WTC11 (cell line): ENCODE measurements at regions not wholly inside any gene's neighbourhood (a gene's known extent, or its start where the extent isn't known, plus 50 kb on each side); places are given as distances from the start of the nearest gene placed in this dataset.
"Not testable (repeated sequence)": the region's sequence is repeated elsewhere in the genome, so short reads cannot be mapped to it uniquely, and the experiment has no call there.

Experiments
- ATAC-seq: fragments of 200-7000 bp; cut with Tn5 transposase; 2 replicates; pipeline ENCODE4 v1.10.0; 2021; ENCODE audit warnings: mild to moderate bottlenecking, moderate library complexity
- CTCF ChIA-PET: fragments of 300-600 bp; sonication (Branson Sonifier 250); formaldehyde crosslinking; loops from one replicate; lab custom pipeline; 2021; ENCODE audit warnings: antibody characterized with exemption; lab: Charles Lee
- POLR2A ChIA-PET: fragments of 350-600 bp; sonication (Branson Sonifier 250); formaldehyde crosslinking; loops from one replicate; lab custom pipeline; 2021; ENCODE audit warnings: antibody characterized with exemption; lab: Charles Lee
- DNase-seq: peaks from one replicate; pipeline ENCODE4 v3.0.0; 2021; ENCODE audit warnings: low spot score
- H3K27ac Mint-ChIP-seq: 2 replicates; pipeline ENCODE4 v1.8.0; 2021; ENCODE audit warnings: mixed read lengths
- H3K27me3 Mint-ChIP-seq: 2 replicates; pipeline ENCODE4 v1.8.0; 2021; ENCODE audit warnings: low read depth, mild to moderate bottlenecking, moderate library complexity, mixed read lengths
- H3K36me3 Mint-ChIP-seq: 2 replicates; pipeline ENCODE4 v1.8.0; 2021; ENCODE audit warnings: mixed read lengths
- H3K4me1 Mint-ChIP-seq: 2 replicates; pipeline ENCODE4 v1.8.0; 2022; ENCODE audit warnings: mixed read lengths
- H3K4me3 Mint-ChIP-seq: 2 replicates; pipeline ENCODE4 v1.8.0; 2021; ENCODE audit warnings: mild to moderate bottlenecking, moderate library complexity, mixed read lengths
- H3K9me3 Mint-ChIP-seq: 2 replicates; pipeline ENCODE4 v1.8.0; 2021; ENCODE audit warnings: mixed read lengths
- CBFB ChIP-seq: sonication (generic); formaldehyde crosslinking; IDR thresholded peaks from 2 replicates; pipeline ENCODE4 v1.8.1; 2022; ENCODE audit warnings: mild to moderate bottlenecking, low read depth, missing genetic modification reagents
- ETV6 ChIP-seq: sonication (generic); formaldehyde crosslinking; IDR thresholded peaks from 2 replicates; pipeline ENCODE4 v1.8.1; 2022; ENCODE audit warnings: mild to moderate bottlenecking, missing genetic modification reagents
- FOXK1 ChIP-seq: sonication (generic); formaldehyde crosslinking; IDR thresholded peaks from 2 replicates; pipeline ENCODE4 v1.8.0; 2022; ENCODE audit warnings: mild to moderate bottlenecking, moderate library complexity, missing genetic modification reagents
- KAT7 ChIP-seq: sonication (generic); formaldehyde crosslinking; IDR thresholded peaks from 2 replicates; pipeline ENCODE4 v1.8.1; 2023; ENCODE audit warnings: missing genetic modification reagents, mild to moderate bottlenecking, borderline replicate concordance
- MAX ChIP-seq: sonication (generic); formaldehyde crosslinking; IDR thresholded peaks from 2 replicates; pipeline ENCODE4 v1.8.0; 2022; ENCODE audit warnings: mild to moderate bottlenecking, missing genetic modification reagents
- MLX ChIP-seq: sonication (generic); formaldehyde crosslinking; IDR thresholded peaks from 2 replicates; pipeline ENCODE4 v1.8.1; 2023; ENCODE audit warnings: mild to moderate bottlenecking, missing genetic modification reagents, moderate library complexity
- MYBL2 ChIP-seq: sonication (generic); formaldehyde crosslinking; IDR thresholded peaks from 2 replicates; pipeline ENCODE4 v1.8.1; 2023; ENCODE audit warnings: mild to moderate bottlenecking, moderate library complexity, missing genetic modification reagents
- NR3C1 ChIP-seq: sonication (generic); formaldehyde crosslinking; conservative IDR thresholded peaks from 2 replicates; pipeline ENCODE4 v1.8.1; 2023; ENCODE audit warnings: low read depth, mild to moderate bottlenecking, missing genetic modification reagents
- ZNF281 ChIP-seq: sonication (generic); formaldehyde crosslinking; IDR thresholded peaks from 2 replicates; pipeline ENCODE4 v1.8.0; 2023; ENCODE audit warnings: mild to moderate bottlenecking, missing genetic modification reagents
- ZNF416 ChIP-seq: fragments of 250-450 bp; sonication (Bioruptor Pico); IDR thresholded peaks from 2 replicates; pipeline ENCODE4 v1.9.0; 2021; ENCODE audit warnings: mild to moderate bottlenecking, inconsistent platforms
- ZNF423 ChIP-seq: fragments of 250-450 bp; sonication (Bioruptor Pico); IDR thresholded peaks from 2 replicates; pipeline ENCODE4 v2.1.2; 2022; ENCODE audit warnings: mild to moderate bottlenecking, moderate library complexity
- TF ChIP-seq, protein P1 (sequence below): sonication (generic); formaldehyde crosslinking; IDR thresholded peaks from 2 replicates; pipeline ENCODE4 v1.8.1; 2022; ENCODE audit warnings: mild to moderate bottlenecking, missing genetic modification reagents, moderate library complexity, borderline replicate concordance

GRCh38 chr4:18166925-18167324, 145.4 kb upstream of the LCORL start:
- Mint-ChIP-seq H3K4me1 (peaks cover 5% of the 10 kb centered on the region), H3K27me3 (no peaks in the 10 kb centered on the region; the same call in 1 of the 2 replicates), H3K27ac (no peak overlapping the region), H3K4me3 (no peak overlapping the region), H3K36me3 (no peaks in the 10 kb centered on the region), H3K9me3 (peaks cover 21% of the 10 kb centered on the region)
- CTCF ChIA-PET: no interaction called here
- no peak for ATAC-seq
- TF ChIP-seq NR3C1 (CRISPR knock-in tag): no peak
- TF ChIP-seq ETV6 (CRISPR knock-in tag): no peak
- no peak for TF ChIP-seq MLX (CRISPR knock-in tag)
- POLR2A ChIA-PET: no interaction called here
- no peak for DNase-seq

DNA sequence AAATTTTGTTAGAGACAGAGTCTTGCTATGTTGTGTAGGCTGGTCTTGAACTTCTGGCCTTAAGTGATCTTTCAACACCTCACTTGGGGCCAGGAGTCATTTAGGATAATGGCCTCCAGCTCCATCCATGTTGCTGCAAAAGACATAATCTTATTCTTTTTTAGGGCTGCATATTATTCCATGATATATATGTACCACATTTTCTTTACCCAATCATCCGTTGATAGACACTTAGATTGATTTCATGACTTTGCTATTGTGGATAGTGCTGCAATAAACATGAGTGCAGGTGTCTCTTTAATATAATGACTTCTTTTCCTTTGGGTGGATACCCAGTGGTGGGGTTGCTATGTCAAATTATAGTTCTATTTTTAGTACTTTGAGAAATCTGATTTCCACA, 140.9 kb upstream of the LCORL start:
- DNase-seq (no peak), ATAC-seq (no peak)
- no peak overlapping the region for H3K27ac Mint-ChIP-seq
- H3K4me3 Mint-ChIP-seq: no peak overlapping the region
- H3K36me3 Mint-ChIP-seq: no peaks in the 10 kb centered on the region
- H3K27me3 Mint-ChIP-seq: no peaks in the 10 kb centered on the region; the same call in 1 of the 2 replicates
- TF ChIP-seq, protein P1, sequence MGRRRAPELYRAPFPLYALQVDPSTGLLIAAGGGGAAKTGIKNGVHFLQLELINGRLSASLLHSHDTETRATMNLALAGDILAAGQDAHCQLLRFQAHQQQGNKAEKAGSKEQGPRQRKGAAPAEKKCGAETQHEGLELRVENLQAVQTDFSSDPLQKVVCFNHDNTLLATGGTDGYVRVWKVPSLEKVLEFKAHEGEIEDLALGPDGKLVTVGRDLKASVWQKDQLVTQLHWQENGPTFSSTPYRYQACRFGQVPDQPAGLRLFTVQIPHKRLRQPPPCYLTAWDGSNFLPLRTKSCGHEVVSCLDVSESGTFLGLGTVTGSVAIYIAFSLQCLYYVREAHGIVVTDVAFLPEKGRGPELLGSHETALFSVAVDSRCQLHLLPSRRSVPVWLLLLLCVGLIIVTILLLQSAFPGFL: no peak
- TF ChIP-seq MYBL2 (CRISPR knock-in tag): no peak
- TF ChIP-seq ZNF416 (CRISPR knock-in tag): no peak
- no peak for TF ChIP-seq FOXK1 (CRISPR knock-in tag)
- TF ChIP-seq KAT7 (CRISPR knock-in tag): no peak
- no peak for TF ChIP-seq MAX (CRISPR knock-in tag)
- TF ChIP-seq CBFB (CRISPR knock-in tag): no peak
- no peak for TF ChIP-seq ZNF281 (CRISPR knock-in tag)
- TF ChIP-seq ZNF423: no peak
- peaks cover 35% of the 10 kb centered on the region for H3K9me3 Mint-ChIP-seq
- peaks cover 5% of the 10 kb centered on the region for H3K4me1 Mint-ChIP-seq
- CTCF ChIA-PET: no interaction called here
- POLR2A ChIA-PET: no interaction called here

- H3K36me3 Mint-ChIP-seq, H3K4me3 Mint-ChIP-seq, H3K27me3 Mint-ChIP-seq, H3K27ac Mint-ChIP-seq, H3K4me1 Mint-ChIP-seq, ATAC-seq, CTCF ChIA-PET: not testable (repeated sequence)
- POLR2A ChIA-PET: interaction anchor here (0.9 kb wide), 1 partner anchor 56 kb away, joined by 3 read pairs; no protein-coding TSS in a partner anchor
- H3K9me3 Mint-ChIP-seq: peaks cover 42% of the 10 kb centered on the region
- peak; percentile 10 for DNase-seq
These were observed 137.8 kb upstream of the LCORL start for GRCh38 chr4:18159117-18159912.
